Hematopoietic multipotent progenitor cell (in vitro differentiated cells): ENCODE measurements at regions not wholly inside any gene's neighbourhood (a gene's known extent, or its start where the extent isn't known, plus 50 kb on each side); places are given as distances from the start of the nearest gene placed in this dataset. TPM values are rescaled to one million over a fixed set of nuclear protein-coding genes. Genes with fewer than 3 reads are reported as not detected.

ENCODE experiments used
- DNase-seq, 3 donors: peaks; one replicate each; pipeline ENCODE4 v3.0.0-alpha.2; 2011 to 2015; ENCODE audit warnings: low read depth in 2 of 3, low spot score in 2 of 3
- small RNA-seq: library from RNA; depleted of rRNA; stranded (forward); fragments of <200 nt; gene quantifications from one replicate; pipeline ENCODE3, GENCODE V24; 2012

- no peak for DNase-seq
These were observed 90.6 kb upstream of the LRIG3 start for GRCh38 chr12:59010941-59011340.

GRCh38 chr12:59010118-59010517 is 89.8 kb upstream of the LRIG3 start:
- no peak for DNase-seq

GRCh38 chr12:59007620-59008019 is 87.3 kb upstream of the LRIG3 start:
- DNase-seq, result no peak

- no peak for DNase-seq
These were observed 85.1 kb upstream of the LRIG3 start for GRCh38 chr12:59005193-59005955.

- DNase-seq, result no peak
These were observed 84.2 kb upstream of the LRIG3 start for GRCh38 chr12:59004456-59004855.

GRCh38 chr12:58995666-58996363 is 75.5 kb upstream of the LRIG3 start:
- DNase-seq, result no peak

- DNase-seq, result no peak
These were observed 68.5 kb upstream of the LRIG3 start for GRCh38 chr12:58988643-58989344.

- DNase-seq, result no peak
These were observed 61.7 kb upstream of the LRIG3 start for GRCh38 chr12:58981961-58982360.

GRCh38 chr12:58980768-58981167 is 60.5 kb upstream of the LRIG3 start:
- no peak for DNase-seq

GRCh38 chr12:58978717-58979116 is 58.4 kb upstream of the LRIG3 start:
- no peak for DNase-seq

- no peak for DNase-seq
These were observed 57.2 kb upstream of the LRIG3 start for GRCh38 chr12:58977476-58977875.

GRCh38 chr12:58976146-58976545 is 55.8 kb upstream of the LRIG3 start:
- no peak for DNase-seq

Small RNA genes lying in the stretch of these regions (small RNA-seq; reads per million reads assigned to genes)
- gene RNU6-279P (not detected), gene RNU6-871P (not detected)
